ENCODE measurements at regions not wholly inside any gene's neighbourhood (a gene's known extent, or its start where the extent isn't known, plus 50 kb on each side); places are given as distances from the start of the nearest gene placed in this dataset.

GRCh38 chr21:37968744-37969143, 52.5 kb upstream of the KCNJ6 start:
- no peak for TF ChIP-seq POLR2AphosphoS5 (IDR thresholded peaks at IDR 0.05; ENCODE audit: low read depth, low read length)
- no peak for TF ChIP-seq CTCF (IDR thresholded peaks at IDR 0.05)
- no peak for TF ChIP-seq REST (IDR thresholded peaks at IDR 0.05; ENCODE audit: insufficient read depth in 1 of 2, low read depth in 2 of 2, low read length in 1 of 2)
